PC-9 (cell line): ENCODE measurements at regions not wholly inside any gene's neighbourhood (a gene's known extent, or its start where the extent isn't known, plus 50 kb on each side); places are given as distances from the start of the nearest gene placed in this dataset.

Experiments
- CTCF ChIP-seq: fragments of 200-600 bp; sonication (generic); conservative IDR thresholded peaks from 2 replicates; pipeline ENCODE4 v1.6.1; 2017; ENCODE audit warnings: mixed run types, antibody characterized with exemption, mild to moderate bottlenecking, moderate library complexity
- EZH2 ChIP-seq: fragments of 200-600 bp; sonication (generic); IDR thresholded peaks from 2 replicates; pipeline ENCODE4 v1.8.0; 2017; ENCODE audit warnings: antibody characterized with exemption, low read depth

- TF ChIP-seq CTCF (no peak), EZH2 (no peak)
These were observed 580.5 kb downstream of the INHBA start for GRCh38 chr7:41122256-41122987.
